HG03103 (cell line): ENCODE measurements at regions not wholly inside any gene's neighbourhood (a gene's known extent, or its start where the extent isn't known, plus 50 kb on each side); places are given as distances from the start of the nearest gene placed in this dataset.

ENCODE experiments used
- ATAC-seq: cut with Tn5 transposase; IDR thresholded peaks from one replicate; pipeline ENCODE4 v1.9.1; 2021; ENCODE audit warnings: low read depth; ENCODE audit not compliant: unreplicated experiment

GRCh38 chr11:24293964-24294363, 202.9 kb upstream of the LUZP2 start:
- no peak for ATAC-seq

DNA sequence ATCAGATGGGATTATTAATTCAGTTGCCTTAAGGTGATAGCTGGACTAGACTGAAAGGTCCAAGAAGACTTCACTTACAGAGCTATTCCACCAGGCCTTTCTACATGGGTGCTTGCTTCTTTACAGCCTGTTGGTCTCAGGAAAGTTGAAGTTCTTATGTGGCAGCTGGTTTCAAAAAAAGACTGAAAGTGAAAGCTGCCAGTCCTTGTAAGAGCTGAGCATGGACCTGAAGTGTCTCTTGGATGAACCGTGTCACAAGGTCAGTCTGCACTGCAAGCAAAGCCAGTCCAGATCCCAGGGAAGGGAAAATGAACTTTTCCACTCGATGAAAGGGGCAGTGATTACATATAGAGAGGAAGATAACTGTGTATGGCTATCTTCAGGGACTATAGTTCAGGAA, 201.5 kb upstream of the LUZP2 start:
- ATAC-seq = no peak

DNA sequence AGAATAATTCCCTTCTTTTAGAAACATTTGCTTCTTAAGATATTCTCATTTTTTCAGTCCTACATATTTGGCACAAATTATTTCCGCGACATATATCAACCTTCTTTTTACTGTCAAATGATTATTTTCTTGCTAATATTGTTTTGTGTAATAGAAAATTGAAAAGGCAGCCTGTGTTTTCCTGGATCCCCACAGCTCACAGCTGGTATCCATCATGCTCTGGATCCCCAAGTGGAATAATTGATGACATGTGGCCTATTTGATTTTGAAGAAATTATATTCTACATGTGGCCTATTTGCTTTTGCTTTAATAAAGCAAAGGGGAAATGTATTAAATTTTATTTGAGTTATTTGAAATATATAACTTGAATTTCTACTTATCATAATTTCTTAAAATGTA, 199.4 kb upstream of the LUZP2 start:
- ATAC-seq = no peak

- ATAC-seq = no peak
Measured at GRCh38 chr11:24298146-24298545, 198.7 kb upstream of the LUZP2 start.

DNA sequence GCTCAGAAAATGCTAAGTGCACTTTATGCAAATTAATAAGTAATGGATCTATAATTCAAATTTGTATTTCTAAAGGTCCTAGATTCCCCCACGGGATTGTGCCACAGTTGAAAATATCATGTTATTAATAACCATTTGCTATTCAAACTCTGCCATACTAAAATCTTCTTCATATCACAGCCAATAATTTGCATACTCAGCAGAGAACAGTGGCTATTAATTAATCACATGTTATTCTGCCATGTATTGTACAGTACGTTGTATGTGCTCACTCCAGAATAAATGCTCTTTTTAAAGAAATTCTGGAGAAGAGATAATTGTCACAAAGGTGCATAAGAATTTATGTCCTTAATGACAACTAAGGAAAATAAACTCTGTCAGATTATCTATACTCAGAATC, 184.9 kb upstream of the LUZP2 start:
- ATAC-seq = no peak

GRCh38 chr11:24312464-24313238, 184.2 kb upstream of the LUZP2 start:
- no peak for ATAC-seq

- no peak for ATAC-seq
Measured at GRCh38 chr11:24321229-24321628, 175.6 kb upstream of the LUZP2 start.

GRCh38 chr11:24324211-24324610, 172.6 kb upstream of the LUZP2 start:
- no peak for ATAC-seq

GRCh38 chr11:24344222-24344621, 152.6 kb upstream of the LUZP2 start:
- no peak for ATAC-seq

GRCh38 chr11:24348908-24349307, 147.9 kb upstream of the LUZP2 start:
- ATAC-seq = no peak

- ATAC-seq = no peak
Measured at GRCh38 chr11:24351179-24351578, 145.7 kb upstream of the LUZP2 start.

DNA sequence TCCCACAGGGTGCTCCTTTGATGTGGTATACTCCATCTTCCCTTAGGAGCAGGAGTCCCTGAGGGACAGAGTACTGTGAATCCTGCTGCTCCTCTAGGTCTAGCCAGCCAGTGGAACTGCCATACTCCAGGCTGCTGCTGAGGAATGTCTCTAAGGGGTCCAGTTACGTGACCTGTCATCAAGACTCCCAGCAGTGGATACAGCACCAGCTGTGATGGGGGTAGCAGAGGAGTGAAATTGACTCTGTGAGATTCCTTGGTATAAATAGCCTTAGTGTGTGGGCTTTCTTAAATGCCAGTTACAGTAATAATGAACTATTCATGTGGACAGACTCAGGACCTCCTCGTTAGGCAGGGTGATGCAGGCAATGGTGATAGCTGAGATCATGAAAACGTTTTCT, 140.4 kb upstream of the LUZP2 start:
- no peak for ATAC-seq

- ATAC-seq = no peak
Measured at GRCh38 chr11:24357620-24358410, 139.0 kb upstream of the LUZP2 start.

DNA sequence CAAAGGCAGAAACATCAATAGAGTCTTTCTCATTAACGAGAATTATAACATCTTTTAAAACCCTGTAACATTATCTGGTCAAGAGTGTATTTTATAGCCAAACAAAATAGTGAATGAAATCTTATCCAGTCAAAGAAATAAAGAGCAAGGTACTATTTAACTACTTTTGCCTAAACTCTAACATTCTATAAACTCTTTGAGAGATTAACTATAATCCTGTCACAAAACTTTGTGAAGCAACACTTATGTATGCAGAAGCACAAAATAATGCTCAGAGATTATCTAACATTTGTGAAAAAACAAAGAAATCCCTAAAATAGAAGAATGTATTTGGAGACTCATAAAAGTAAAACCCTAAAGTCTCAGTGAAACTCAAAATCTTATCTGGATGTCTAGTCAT, 124.4 kb upstream of the LUZP2 start:
- ATAC-seq = no peak

- ATAC-seq = no peak
Measured at GRCh38 chr11:24373516-24373915, 123.3 kb upstream of the LUZP2 start.

DNA sequence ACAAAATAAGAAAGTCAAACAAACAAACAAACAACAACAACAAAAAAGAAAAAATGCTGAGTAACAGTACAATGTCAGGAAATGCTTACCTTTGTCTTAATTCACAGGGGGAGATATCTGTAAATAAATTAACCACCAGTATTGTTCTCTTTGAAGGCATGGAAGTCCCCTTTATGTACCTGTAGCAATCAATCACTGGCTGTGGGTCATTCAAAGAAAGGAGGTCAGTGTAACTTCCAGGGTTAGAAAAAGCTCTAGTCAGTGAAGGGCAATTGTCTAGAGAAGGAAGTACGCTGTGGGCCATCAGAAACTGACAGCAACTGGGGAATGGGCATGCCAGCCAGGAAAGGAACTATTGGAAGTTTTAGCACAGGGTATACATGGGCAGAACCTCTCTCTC, 121.5 kb upstream of the LUZP2 start:
- no peak for ATAC-seq

GRCh38 chr11:24375931-24376330, 120.9 kb upstream of the LUZP2 start:
- no peak for ATAC-seq

- no peak for ATAC-seq
Measured at GRCh38 chr11:24383137-24383536, 113.7 kb upstream of the LUZP2 start.

DNA sequence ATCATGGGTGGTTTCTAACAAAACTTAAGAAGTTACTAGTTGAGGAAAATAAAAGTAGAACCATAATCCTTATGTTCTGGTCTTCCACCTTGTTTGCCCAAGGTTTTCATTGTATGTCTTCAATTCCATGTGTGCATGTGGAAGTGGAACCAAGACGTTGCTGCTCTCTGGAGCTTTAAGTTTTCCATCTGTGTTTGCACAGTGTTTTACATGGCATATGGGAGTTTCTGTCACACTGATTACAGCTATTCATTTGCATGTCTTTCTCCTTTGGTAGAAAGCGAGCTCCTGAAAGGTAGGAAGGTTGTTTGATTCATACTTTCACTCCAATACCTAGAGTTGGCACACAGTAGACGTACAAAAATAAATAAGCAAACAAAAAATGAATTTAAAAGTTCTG, 112.6 kb upstream of the LUZP2 start:
- ATAC-seq = no peak

DNA sequence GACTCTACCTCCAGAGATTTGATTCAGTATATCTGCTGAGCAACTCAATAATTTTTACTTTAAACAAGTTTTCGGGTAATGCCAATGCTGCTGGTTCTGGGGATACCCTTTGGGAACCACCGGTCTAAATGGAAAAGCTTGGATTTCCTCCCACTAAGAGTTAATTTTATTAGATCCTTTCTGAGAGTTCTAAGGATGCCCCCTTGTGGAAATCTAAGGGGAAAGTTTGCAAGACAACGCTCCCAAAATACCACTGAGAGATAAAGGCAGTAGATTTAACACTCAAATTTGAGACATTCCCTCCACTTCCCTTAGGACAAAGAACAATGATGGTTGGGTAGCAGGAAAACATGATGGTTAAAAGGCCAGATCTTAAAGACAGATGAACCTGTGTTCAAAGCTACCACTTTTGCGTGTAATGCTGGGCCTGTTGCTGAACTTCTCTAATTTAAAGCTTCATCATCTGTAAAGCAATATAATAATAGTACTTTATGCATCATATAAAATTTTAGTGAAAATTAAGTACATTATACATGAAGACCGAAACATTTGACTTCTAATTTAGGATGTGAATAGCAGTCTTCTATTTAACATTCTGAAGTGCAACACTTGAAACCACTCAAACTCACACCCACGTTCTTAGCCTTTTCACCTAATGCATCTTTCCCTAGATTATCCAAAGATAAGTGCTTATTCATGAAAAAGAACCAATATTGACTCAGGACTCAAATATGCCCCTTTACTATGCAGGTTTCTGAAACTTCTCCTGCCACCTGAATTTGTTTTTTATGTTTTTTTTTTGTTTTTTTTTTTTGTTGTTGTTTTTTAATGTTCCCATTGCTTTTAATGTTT, 110.1 kb upstream of the LUZP2 start:
- ATAC-seq = no peak

GRCh38 chr11:24389575-24389974, 107.3 kb upstream of the LUZP2 start:
- no peak for ATAC-seq
